ENCODE measurements at regions not wholly inside any gene's neighbourhood (a gene's known extent, or its start where the extent isn't known, plus 50 kb on each side); places are given as distances from the start of the nearest gene placed in this dataset.
"Not testable (repeated sequence)": the region's sequence is repeated elsewhere in the genome, so short reads cannot be mapped to it uniquely, and the experiment has no call there.

- H3K36me3 ChIP-seq (replicated peaks) = no peaks in the 10 kb centered on the region
- no peak overlapping the region for H3K4me3 ChIP-seq
- no peaks in the 10 kb centered on the region for H3K9me3 ChIP-seq
- H3K27me3 ChIP-seq (ENCODE audit: low read depth) = peaks cover 8% of the 10 kb centered on the region
- in situ Hi-C loops (cut with MboI; ENCODE audit: low sequenced_read_pairs) = no loop called here
- DNase-seq (ENCODE audit: low spot score in 2 of 2) = no peak
- no peaks in the 10 kb centered on the region for H3K4me1 ChIP-seq
Measured at GRCh38 chr7:45253368-45253767, 95.8 kb downstream of the RAMP3 start.

- no peak for DNase-seq (ENCODE audit: low spot score in 2 of 2)
- Histone ChIP-seq H3K9me3 (no peaks in the 10 kb centered on the region), H3K4me1 (no peaks in the 10 kb centered on the region), H3K27me3 (ENCODE audit: low read depth) (no peaks in the 10 kb centered on the region), H3K4me3 (no peak overlapping the region), H3K36me3 (replicated peaks) (no peaks in the 10 kb centered on the region)
- in situ Hi-C loops (cut with MboI; ENCODE audit: low sequenced_read_pairs) = no loop called here
Measured at GRCh38 chr7:45255187-45255586, 97.6 kb downstream of the RAMP3 start.

- no peaks in the 10 kb centered on the region for H3K9me3 ChIP-seq
- no peaks in the 10 kb centered on the region for H3K4me1 ChIP-seq
- in situ Hi-C loops (cut with MboI; ENCODE audit: low sequenced_read_pairs) = no loop called here
- no peak for DNase-seq (ENCODE audit: low spot score in 2 of 2)
- no peak overlapping the region for H3K4me3 ChIP-seq
- H3K36me3 ChIP-seq (replicated peaks) = no peaks in the 10 kb centered on the region
- no peaks in the 10 kb centered on the region for H3K27me3 ChIP-seq (ENCODE audit: low read depth)
Measured at GRCh38 chr7:45256309-45256708, 98.7 kb downstream of the RAMP3 start.

GRCh38 chr7:45256775-45257174 lies 99.2 kb downstream of the RAMP3 start:
- in situ Hi-C loops (cut with MboI; ENCODE audit: low sequenced_read_pairs) = no loop called here
- DNase-seq (ENCODE audit: low spot score in 2 of 2) = no peak
- Histone ChIP-seq H3K4me1 (no peaks in the 10 kb centered on the region), H3K9me3 (no peaks in the 10 kb centered on the region), H3K27me3 (ENCODE audit: low read depth) (no peaks in the 10 kb centered on the region), H3K36me3 (replicated peaks) (no peaks in the 10 kb centered on the region), H3K4me3 (no peak overlapping the region)

GRCh38 chr7:45257284-45257683 lies 99.7 kb downstream of the RAMP3 start:
- Histone ChIP-seq H3K4me3 (no peak overlapping the region), H3K4me1 (no peaks in the 10 kb centered on the region), H3K27me3 (ENCODE audit: low read depth) (no peaks in the 10 kb centered on the region), H3K9me3 (no peaks in the 10 kb centered on the region), H3K36me3 (replicated peaks) (no peaks in the 10 kb centered on the region)
- in situ Hi-C loops (cut with MboI; ENCODE audit: low sequenced_read_pairs) = no loop called here
- no peak for DNase-seq (ENCODE audit: low spot score in 2 of 2)

- no peak for DNase-seq (ENCODE audit: low spot score in 2 of 2)
- H3K27me3 ChIP-seq (ENCODE audit: low read depth) = no peaks in the 10 kb centered on the region
- H3K4me3 ChIP-seq = no peak overlapping the region
- no peaks in the 10 kb centered on the region for H3K4me1 ChIP-seq
- in situ Hi-C loops (cut with MboI; ENCODE audit: low sequenced_read_pairs) = no loop called here
- no peaks in the 10 kb centered on the region for H3K9me3 ChIP-seq
- no peaks in the 10 kb centered on the region for H3K36me3 ChIP-seq (replicated peaks)
Measured at GRCh38 chr7:45258533-45259226, 101.1 kb downstream of the RAMP3 start.

- Histone ChIP-seq H3K4me3 (no peak overlapping the region), H3K36me3 (replicated peaks) (no peaks in the 10 kb centered on the region)
- in situ Hi-C loops (cut with MboI; ENCODE audit: low sequenced_read_pairs) = no loop called here
Measured at GRCh38 chr7:45259227-45259596, 101.6 kb downstream of the RAMP3 start.

GRCh38 chr7:45259966-45260646 lies 102.5 kb downstream of the RAMP3 start:
- Histone ChIP-seq H3K4me3 (no peak overlapping the region), H3K4me1 (no peaks in the 10 kb centered on the region), H3K36me3 (replicated peaks) (no peaks in the 10 kb centered on the region), H3K27me3 (ENCODE audit: low read depth) (no peaks in the 10 kb centered on the region; the same call in 1 of the 2 replicates), H3K9me3 (no peaks in the 10 kb centered on the region)
- in situ Hi-C loops (cut with MboI; ENCODE audit: low sequenced_read_pairs) = loop anchor here (5.0 kb wide), 1 partner anchor 108 kb away; no protein-coding TSS in a partner anchor
- DNase-seq (ENCODE audit: low spot score in 2 of 2) = peak; percentile 43 to 82

More at GRCh38 chr7:45259227-45259596, 101.6 kb downstream of the RAMP3 start:
- DNase-seq (ENCODE audit: low spot score in 2 of 2) = no peak
- no peaks in the 10 kb centered on the region for H3K27me3 ChIP-seq (ENCODE audit: low read depth)
- H3K4me1 ChIP-seq = no peaks in the 10 kb centered on the region
- H3K9me3 ChIP-seq = no peaks in the 10 kb centered on the region

- no peak for DNase-seq (ENCODE audit: low spot score in 2 of 2)
- peaks cover 4% of the 10 kb centered on the region; the same call in 1 of the 2 replicates for H3K27me3 ChIP-seq (ENCODE audit: low read depth)
- H3K4me1 ChIP-seq = no peaks in the 10 kb centered on the region
- H3K4me3 ChIP-seq = no peak overlapping the region
- H3K36me3 ChIP-seq (replicated peaks) = no peaks in the 10 kb centered on the region
- in situ Hi-C loops (cut with MboI; ENCODE audit: low sequenced_read_pairs) = no loop called here
- no peaks in the 10 kb centered on the region for H3K9me3 ChIP-seq
Measured at GRCh38 chr7:45267262-45267661, 109.7 kb downstream of the RAMP3 start.

- Histone ChIP-seq H3K36me3 (replicated peaks) (no peaks in the 10 kb centered on the region), H3K9me3 (no peaks in the 10 kb centered on the region), H3K27me3 (ENCODE audit: low read depth) (peaks cover 4% of the 10 kb centered on the region; the same call in 1 of the 2 replicates), H3K4me1 (no peaks in the 10 kb centered on the region), H3K4me3 (no peak overlapping the region)
- DNase-seq (ENCODE audit: low spot score in 2 of 2) = no peak
- in situ Hi-C loops (cut with MboI; ENCODE audit: low sequenced_read_pairs) = no loop called here
Measured at GRCh38 chr7:45268013-45268412, 110.4 kb downstream of the RAMP3 start.

GRCh38 chr7:45269192-45269591 lies 111.6 kb downstream of the RAMP3 start:
- Histone ChIP-seq H3K4me3 (no peak overlapping the region), H3K27me3 (ENCODE audit: low read depth) (peaks cover 4% of the 10 kb centered on the region; the same call in 1 of the 2 replicates), H3K4me1 (no peaks in the 10 kb centered on the region), H3K36me3 (replicated peaks) (no peaks in the 10 kb centered on the region), H3K9me3 (no peaks in the 10 kb centered on the region)
- no peak for DNase-seq (ENCODE audit: low spot score in 2 of 2)
- in situ Hi-C loops (cut with MboI; ENCODE audit: low sequenced_read_pairs) = no loop called here

GRCh38 chr7:45278763-45279398 lies 121.3 kb downstream of the RAMP3 start:
- in situ Hi-C loops (cut with MboI; ENCODE audit: low sequenced_read_pairs) = no loop called here
- no peak overlapping the region for H3K4me3 ChIP-seq
- peak; percentile 46 to 51 for DNase-seq (ENCODE audit: low spot score in 2 of 2)
- H3K27me3 ChIP-seq (ENCODE audit: low read depth) = no peaks in the 10 kb centered on the region
- H3K36me3 ChIP-seq (replicated peaks) = no peaks in the 10 kb centered on the region
- no peaks in the 10 kb centered on the region for H3K9me3 ChIP-seq
- H3K4me1 ChIP-seq = peaks cover 12% of the 10 kb centered on the region

GRCh38 chr7:45289611-45290010 lies 132.0 kb downstream of the RAMP3 start:
- DNase-seq (ENCODE audit: low spot score in 2 of 2); H3K27me3 ChIP-seq (ENCODE audit: low read depth); in situ Hi-C loops (cut with MboI; ENCODE audit: low sequenced_read_pairs); H3K4me1 ChIP-seq; H3K9me3 ChIP-seq; H3K4me3 ChIP-seq; H3K36me3 ChIP-seq (replicated peaks): not testable (repeated sequence)

- H3K9me3 ChIP-seq = no peaks in the 10 kb centered on the region
- H3K4me1 ChIP-seq = no peaks in the 10 kb centered on the region
- DNase-seq (ENCODE audit: low spot score in 2 of 2) = no peak
- in situ Hi-C loops (cut with MboI; ENCODE audit: low sequenced_read_pairs) = no loop called here
- H3K36me3 ChIP-seq (replicated peaks) = no peaks in the 10 kb centered on the region
- no peaks in the 10 kb centered on the region for H3K27me3 ChIP-seq (ENCODE audit: low read depth)
- no peak overlapping the region for H3K4me3 ChIP-seq
Measured at GRCh38 chr7:45290880-45291279, 133.3 kb downstream of the RAMP3 start.

All from HAP-1 (cell line).